Colonic mucosa (tissue), 4 donors: ENCODE measurements at regions not wholly inside any gene's neighbourhood (a gene's known extent, or its start where the extent isn't known, plus 50 kb on each side); places are given as distances from the start of the nearest gene placed in this dataset.

ENCODE experiments used
- DNase-seq: peaks from one replicate; pipeline ENCODE4 v3.0.0-alpha.2; 2020
- H3K27ac ChIP-seq: fragments of 200-600 bp; one replicate; pipeline ENCODE4 v1.8.0; 2021
- H3K27me3 ChIP-seq: fragments of 200-600 bp; one replicate; pipeline ENCODE4 v1.8.0; 2021
- H3K36me3 ChIP-seq: fragments of 200-600 bp; one replicate; pipeline ENCODE4 v1.8.0; 2021
- H3K4me1 ChIP-seq: fragments of 200-600 bp; one replicate; pipeline ENCODE4 v1.8.0; 2021; ENCODE audit warnings: mild to moderate bottlenecking
- H3K4me3 ChIP-seq: fragments of 200-600 bp; one replicate; pipeline ENCODE4 v1.8.0; 2021
- H3K9ac ChIP-seq, 2 donors: one replicate each; pipeline ENCODE4 v1.7.0; 2013; ENCODE audit warnings: control low read depth in 2 of 2, low read depth in 2 of 2, low read length in 2 of 2
- H3K9me3 ChIP-seq: fragments of 200-600 bp; one replicate; pipeline ENCODE4 v1.8.0; 2021
- intact Hi-C: fragments of 100-400 bp; cut with DNase I; formaldehyde crosslinking; loops from one replicate; pipeline ENCODE4 v1.14.1; 2022
- TF ChIP-seq, protein P1 (sequence below): fragments of 200-600 bp; IDR thresholded peaks from one replicate; pipeline ENCODE4 v1.8.0; 2022; ENCODE audit warnings: antibody characterized with exemption, mild to moderate bottlenecking
- donor health status: healthy.
- donor health status: DM: no; HTN: no; CAD: no.
- donor health status: DM: no; HTN: no; CAD: no.

DNA sequence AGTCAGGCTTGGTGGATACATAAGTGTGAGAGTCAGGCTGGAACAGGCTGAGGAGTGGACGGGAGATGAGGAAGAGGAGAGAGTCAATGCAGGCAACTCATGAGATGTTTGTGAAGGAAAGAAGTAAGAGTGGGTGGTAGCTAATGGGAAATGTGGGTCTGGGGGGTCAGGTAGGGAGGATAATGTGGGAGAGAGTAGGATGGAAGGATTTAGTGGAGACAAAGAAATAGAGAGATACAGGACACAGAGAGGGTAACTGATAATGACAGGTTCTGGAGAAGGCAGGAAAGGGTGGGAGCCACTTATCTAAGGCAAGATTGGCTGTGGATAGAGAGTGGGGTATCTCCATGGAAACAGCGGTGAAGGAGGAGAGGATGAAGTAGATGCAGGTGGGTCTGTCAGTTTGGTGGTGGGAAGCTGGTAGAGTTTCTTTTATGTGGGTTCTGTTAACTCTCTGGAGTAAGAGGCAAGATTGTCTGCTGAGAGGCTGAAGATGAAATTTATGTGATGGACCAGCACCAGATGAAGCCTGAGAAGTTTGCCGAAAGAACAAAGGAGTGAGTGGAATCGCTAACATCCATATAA, 190.6 kb upstream of the SPRED2 start:
- no peak overlapping the region for H3K4me3 ChIP-seq
- H3K9ac ChIP-seq = no peak overlapping the region
- H3K36me3 ChIP-seq = no peaks in the 10 kb centered on the region
- DNase-seq = no peak
- intact Hi-C loops = no loop called here
- H3K27ac ChIP-seq = no peak overlapping the region
- TF ChIP-seq, protein P1, sequence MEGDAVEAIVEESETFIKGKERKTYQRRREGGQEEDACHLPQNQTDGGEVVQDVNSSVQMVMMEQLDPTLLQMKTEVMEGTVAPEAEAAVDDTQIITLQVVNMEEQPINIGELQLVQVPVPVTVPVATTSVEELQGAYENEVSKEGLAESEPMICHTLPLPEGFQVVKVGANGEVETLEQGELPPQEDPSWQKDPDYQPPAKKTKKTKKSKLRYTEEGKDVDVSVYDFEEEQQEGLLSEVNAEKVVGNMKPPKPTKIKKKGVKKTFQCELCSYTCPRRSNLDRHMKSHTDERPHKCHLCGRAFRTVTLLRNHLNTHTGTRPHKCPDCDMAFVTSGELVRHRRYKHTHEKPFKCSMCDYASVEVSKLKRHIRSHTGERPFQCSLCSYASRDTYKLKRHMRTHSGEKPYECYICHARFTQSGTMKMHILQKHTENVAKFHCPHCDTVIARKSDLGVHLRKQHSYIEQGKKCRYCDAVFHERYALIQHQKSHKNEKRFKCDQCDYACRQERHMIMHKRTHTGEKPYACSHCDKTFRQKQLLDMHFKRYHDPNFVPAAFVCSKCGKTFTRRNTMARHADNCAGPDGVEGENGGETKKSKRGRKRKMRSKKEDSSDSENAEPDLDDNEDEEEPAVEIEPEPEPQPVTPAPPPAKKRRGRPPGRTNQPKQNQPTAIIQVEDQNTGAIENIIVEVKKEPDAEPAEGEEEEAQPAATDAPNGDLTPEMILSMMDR = no peak
- H3K27me3 ChIP-seq = no peaks in the 10 kb centered on the region
- H3K9me3 ChIP-seq = no peaks in the 10 kb centered on the region
- H3K4me1 ChIP-seq = no peaks in the 10 kb centered on the region

DNA sequence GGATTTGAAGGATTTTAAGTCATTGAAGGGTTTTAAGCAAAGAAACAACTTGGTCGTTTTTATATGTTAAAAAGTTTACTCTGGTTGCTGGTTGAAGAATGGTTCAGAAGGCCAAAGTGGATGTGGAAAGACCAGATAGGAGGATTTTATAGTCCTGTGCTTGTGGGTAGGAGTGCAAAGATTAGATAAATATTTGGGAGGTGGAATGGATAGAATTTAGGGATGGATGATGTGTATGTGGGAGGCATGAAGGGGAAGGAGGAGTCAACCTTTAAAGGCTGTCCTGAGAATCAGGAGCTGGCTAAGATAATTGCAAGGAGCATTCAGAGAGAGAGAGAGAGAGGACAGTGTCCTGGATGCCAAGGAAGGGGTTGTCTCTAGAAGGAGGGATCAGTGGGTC, 190.1 kb upstream of the SPRED2 start:
- no peak overlapping the region for H3K27ac ChIP-seq
- no peak overlapping the region for H3K9ac ChIP-seq
- TF ChIP-seq, protein P1 = no peak

DNA sequence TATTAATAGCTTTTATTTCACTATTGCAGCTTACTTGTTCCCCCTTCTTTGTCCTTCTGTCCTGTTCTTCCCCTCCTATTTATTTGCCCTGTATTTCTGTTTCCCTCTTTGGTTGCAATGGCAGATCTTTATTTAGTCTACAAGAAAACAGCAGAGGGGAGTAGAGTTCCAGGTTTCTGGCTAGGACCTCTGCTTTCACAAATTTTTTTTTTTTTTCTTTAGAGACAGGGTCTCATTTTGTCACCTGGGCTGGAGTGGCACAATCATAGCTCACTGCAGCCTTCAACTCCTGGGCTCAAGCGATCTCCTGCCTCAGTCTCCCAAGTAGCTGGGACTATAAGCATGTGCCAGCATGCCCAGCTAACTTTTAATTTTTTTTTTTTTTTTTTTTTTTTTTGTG, 188.1 kb upstream of the SPRED2 start:
- DNase-seq = no peak
- Histone ChIP-seq H3K4me1 (no peaks in the 10 kb centered on the region), H3K27ac (no peak overlapping the region), H3K9me3 (no peaks in the 10 kb centered on the region), H3K36me3 (no peaks in the 10 kb centered on the region), H3K4me3 (no peak overlapping the region), H3K9ac (no peak overlapping the region), H3K27me3 (no peaks in the 10 kb centered on the region)
- TF ChIP-seq, protein P1 = no peak
- intact Hi-C loops = no loop called here

More for the DNA sequence above, 190.1 kb upstream of the SPRED2 start:
- no peaks in the 10 kb centered on the region for H3K27me3 ChIP-seq
- H3K9me3 ChIP-seq = no peaks in the 10 kb centered on the region
- H3K4me3 ChIP-seq = no peak overlapping the region
- DNase-seq = no peak
- H3K4me1 ChIP-seq = no peaks in the 10 kb centered on the region
- no peaks in the 10 kb centered on the region for H3K36me3 ChIP-seq
- intact Hi-C loops = no loop called here

DNA sequence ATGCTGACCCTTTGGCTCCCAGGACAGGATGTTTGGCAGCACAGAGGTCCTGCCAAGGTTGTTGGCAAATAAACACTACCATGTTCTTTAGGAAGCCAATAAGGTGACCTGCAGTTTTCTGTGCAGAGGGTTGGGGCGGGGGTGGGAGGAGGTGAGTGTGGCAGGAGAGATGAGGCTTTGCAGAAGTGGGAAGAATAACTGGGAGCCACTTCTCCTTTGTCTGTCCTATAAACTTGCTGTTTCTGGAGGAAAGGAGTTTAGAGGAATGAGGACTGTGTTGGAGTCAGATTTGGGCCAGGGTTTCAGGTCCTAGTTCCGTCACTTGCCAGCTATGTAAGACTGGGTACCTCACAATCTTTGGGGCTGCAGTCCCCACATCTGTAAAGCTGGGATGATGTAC, 187.6 kb upstream of the SPRED2 start:
- Histone ChIP-seq H3K27me3 (no peaks in the 10 kb centered on the region), H3K36me3 (no peaks in the 10 kb centered on the region), H3K4me1 (no peaks in the 10 kb centered on the region), H3K27ac (no peak overlapping the region), H3K9ac (no peak overlapping the region), H3K4me3 (no peak overlapping the region), H3K9me3 (no peaks in the 10 kb centered on the region)
- intact Hi-C loops = no loop called here
- TF ChIP-seq, protein P1 = no peak
- no peak for DNase-seq

DNA sequence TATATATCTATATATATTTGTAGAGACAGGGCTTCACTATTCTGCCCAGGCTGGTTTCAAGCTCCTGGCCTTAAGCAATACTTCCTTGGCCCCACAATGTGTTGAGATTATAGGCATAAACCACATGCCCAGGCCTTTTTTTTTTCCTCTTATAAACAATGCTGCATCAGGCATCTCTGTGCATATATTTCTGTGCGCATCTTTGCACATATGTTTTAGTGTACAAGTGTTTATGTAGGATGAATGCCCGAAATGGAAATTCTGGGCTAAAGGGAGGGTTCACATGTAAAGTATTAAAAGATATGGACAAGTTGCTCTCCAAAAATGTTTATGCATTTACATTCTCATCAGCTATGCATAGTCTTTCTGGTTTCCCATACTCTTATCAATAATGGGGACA, 183.2 kb upstream of the SPRED2 start:
- no peaks in the 10 kb centered on the region for H3K36me3 ChIP-seq
- TF ChIP-seq, protein P1 = no peak
- intact Hi-C loops = no loop called here

More for the DNA sequence above, 183.2 kb upstream of the SPRED2 start:
- no peaks in the 10 kb centered on the region for H3K9me3 ChIP-seq
- no peak overlapping the region for H3K27ac ChIP-seq
- no peak overlapping the region for H3K4me3 ChIP-seq
- no peak overlapping the region for H3K9ac ChIP-seq
- H3K4me1 ChIP-seq = no peaks in the 10 kb centered on the region
- no peak for DNase-seq
- no peaks in the 10 kb centered on the region for H3K27me3 ChIP-seq
